Endothelial cell of umbilical vein (primary cell): ENCODE measurements at regions not wholly inside any gene's neighbourhood (a gene's known extent, or its start where the extent isn't known, plus 50 kb on each side); places are given as distances from the start of the nearest gene placed in this dataset.

Source experiments
- BruUV-seq: library from RNA; stranded (reverse); fragments of 400-500 nt; replicated peaks from 2 replicates; lab custom pipeline; 2021; lab: Mats Ljungman, UMichigan
- CTCF ChIA-PET: fragments of 300-600, 350-600 bp; sonication (Branson Sonifier 250); formaldehyde crosslinking; loops from one replicate; lab custom pipeline; 2021; ENCODE audit warnings: antibody characterized with exemption, inconsistent platforms; lab: Charles Lee
- POLR2A ChIA-PET: fragments of 300-600, 350-600 bp; sonication (Branson Sonifier 250); formaldehyde crosslinking; loops from one replicate; lab custom pipeline; 2021; ENCODE audit warnings: antibody characterized with exemption, inconsistent platforms; lab: Charles Lee
- DNase-seq: peaks from one replicate; pipeline ENCODE4 v3.0.0-alpha.2; 2011; ENCODE audit warnings: low read depth, low spot score
- FAIRE-seq: peaks from 2 replicates; lab custom pipeline; 2011; peaks lifted over from hg19 to GRCh38; lab: Jason Lieb, UNC
- H2AFZ ChIP-seq: 2 replicates; pipeline ENCODE4 v1.6.0; 2012; ENCODE audit warnings: low read depth, low read length, control low read depth, inconsistent platforms
- H3K27ac ChIP-seq: 2 replicates; pipeline ENCODE4 v1.5.1; 2011; ENCODE audit warnings: low read depth, mild to moderate bottlenecking, control low read depth, low read length, moderate library complexity; ENCODE audit not compliant: insufficient read depth
- H3K27me3 ChIP-seq, 2 experiments: 2 replicates each; pipeline versions ENCODE4 v1.6.0 to v1.6.1; 2011; ENCODE audit warnings: low read length in 2 of 2, mixed read lengths in 1 of 2; ENCODE audit not compliant: control insufficient read depth in 2 of 2, insufficient read depth in 2 of 2
- H3K36me3 ChIP-seq, 2 experiments: 2 replicates in 1 of 2; 3 replicates in 1 of 2; pipeline ENCODE4 v1.5.1; 2011; ENCODE audit warnings: low read length in 2 of 2, mild to moderate bottlenecking in 1 of 2, moderate library complexity in 1 of 2; ENCODE audit not compliant: control insufficient read depth in 2 of 2, insufficient read depth in 2 of 2; ENCODE audit errors: extremely low read depth in 1 of 2
- H3K4me1 ChIP-seq: 3 replicates; pipeline ENCODE4 v1.5.1; 2011; ENCODE audit warnings: mild to moderate bottlenecking, low read length; ENCODE audit not compliant: control insufficient read depth, insufficient read depth; ENCODE audit errors: extremely low read depth
- H3K4me2 ChIP-seq: 2 replicates; pipeline ENCODE4 v1.6.1; 2011; ENCODE audit warnings: low read length, control low read depth, mixed read lengths; ENCODE audit not compliant: insufficient read depth
- H3K4me3 ChIP-seq, 3 experiments: fragments of 200-600 bp in 1 of 3; sonication (generic), shearing (Covaris generic) in 1 of 3; replicated peaks in 1 of 3; 2 replicates each; pipeline ENCODE4 v1.5.1; 2011 to 2016; ENCODE audit warnings: control low read depth in 3 of 3, low read length in 3 of 3, mild to moderate bottlenecking in 2 of 3, inconsistent platforms in 1 of 3, low read depth in 1 of 3, moderate library complexity in 1 of 3; ENCODE audit not compliant: insufficient read depth in 1 of 3
- H3K79me2 ChIP-seq: 2 replicates; pipeline ENCODE4 v1.6.0; 2012; ENCODE audit warnings: low read length, inconsistent platforms; ENCODE audit not compliant: control insufficient read depth, insufficient read depth
- H3K9ac ChIP-seq: replicated peaks from 2 replicates; pipeline ENCODE3; 2011; ENCODE audit warnings: low read length, control low read depth; ENCODE audit not compliant: insufficient read depth; ENCODE audit errors: extremely low read depth
- H3K9me1 ChIP-seq: replicated peaks from 3 replicates; pipeline ENCODE4 v1.6.0; 2011; ENCODE audit warnings: mild to moderate bottlenecking, low read length; ENCODE audit not compliant: control insufficient read depth, insufficient read depth; ENCODE audit errors: extremely low read depth
- H3K9me3 ChIP-seq: replicated peaks from 2 replicates; pipeline ENCODE4 v1.5.1; 2012; ENCODE audit warnings: low read length, inconsistent platforms; ENCODE audit not compliant: control insufficient read depth, insufficient read depth
- H4K20me1 ChIP-seq: replicated peaks from 2 replicates; pipeline ENCODE3; 2011; ENCODE audit warnings: mild to moderate bottlenecking, low read length; ENCODE audit not compliant: control insufficient read depth, insufficient read depth; ENCODE audit errors: extremely low read depth
- EZH2 ChIP-seq: IDR thresholded peaks from 2 replicates; pipeline ENCODE4 v1.6.1; 2012; ENCODE audit warnings: borderline replicate concordance, low read depth, mild to moderate bottlenecking, moderate library complexity, low read length, inconsistent platforms; ENCODE audit not compliant: severe bottlenecking
- FOS ChIP-seq: IDR thresholded peaks from 2 replicates; pipeline ENCODE4 v1.6.1; 2011; ENCODE audit warnings: mild to moderate bottlenecking, low read length, moderate library complexity, borderline replicate concordance; ENCODE audit not compliant: insufficient read depth
- GATA2 ChIP-seq: IDR thresholded peaks from 2 replicates; pipeline ENCODE4 v1.7.0; 2011; ENCODE audit warnings: low read depth, mild to moderate bottlenecking, moderate library complexity, mixed read lengths, low read length; ENCODE audit not compliant: insufficient read length, insufficient read depth
- JUN ChIP-seq: IDR thresholded peaks from 2 replicates; pipeline ENCODE4 v1.6.1; 2011; ENCODE audit warnings: borderline replicate concordance, low read depth; ENCODE audit not compliant: insufficient read length, insufficient read depth
- MAX ChIP-seq: IDR thresholded peaks from 2 replicates; pipeline ENCODE4 v1.6.1; 2011; ENCODE audit not compliant: insufficient read depth, insufficient read length
- MYC ChIP-seq: IDR thresholded peaks from one replicate; pipeline ENCODE4 v1.6.1; 2011; ENCODE audit warnings: mild to moderate bottlenecking, low read depth, low read length
- POLR2A ChIP-seq: IDR thresholded peaks from 2 replicates; pipeline ENCODE4 v1.6.1; 2012; ENCODE audit warnings: low read depth, mild to moderate bottlenecking, control low read depth, low read length
- POLR2AphosphoS5 ChIP-seq: IDR thresholded peaks from 2 replicates; pipeline ENCODE4 v1.6.1; 2012; ENCODE audit warnings: low read depth, mild to moderate bottlenecking, control low read depth, low read length, moderate library complexity; ENCODE audit not compliant: insufficient read depth
- dilution Hi-C: fragments of 300-500 bp; cut with MboI; formaldehyde crosslinking; loops from one replicate; pipeline ENCODE4 v1.15.0; 2019; ENCODE audit warnings: low sequenced_read_pairs; ENCODE audit not compliant: extremely low pct_ligation_motif_present
- intact Hi-C: fragments of 100-400 bp; cut with micrococcal nuclease; formaldehyde crosslinking; loops from one replicate; pipeline ENCODE4 v1.10.0; 2022
- TF ChIP-seq, protein P1 (sequence below), 2 donors: IDR thresholded peaks; 1 replicate in 1 of 2; 2 replicates in 1 of 2; pipeline ENCODE4 v1.5.1; 2011; ENCODE audit warnings: low read length in 2 of 2, mild to moderate bottlenecking in 2 of 2, moderate library complexity in 2 of 2, control low read depth in 1 of 2, inconsistent platforms in 1 of 2, low read depth in 1 of 2; ENCODE audit not compliant: insufficient read depth in 1 of 2; ENCODE audit errors: extremely low read depth in 1 of 2

DNA sequence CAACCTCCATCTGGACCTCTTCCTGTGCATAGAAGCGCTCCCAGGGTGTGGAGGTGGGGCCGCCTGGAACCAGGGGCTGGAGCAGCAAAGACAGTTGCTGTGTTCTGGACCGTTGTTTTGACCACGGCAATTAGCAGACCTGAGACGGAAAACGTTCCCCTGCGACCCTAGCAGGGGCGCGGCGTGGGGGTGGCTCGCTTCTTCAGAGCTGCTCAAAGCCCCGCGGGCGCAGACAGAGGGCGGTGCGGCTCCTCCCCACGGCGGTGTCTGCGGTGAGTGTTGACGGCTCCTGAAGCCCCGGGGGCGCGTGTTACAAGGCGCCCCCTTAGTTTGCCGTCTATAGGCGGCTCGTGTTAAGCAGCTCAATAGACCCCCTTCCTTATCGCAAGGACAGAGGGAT, 79.2 kb downstream of the TRIML1 start:
- Histone ChIP-seq H3K4me1 (no peaks in the 10 kb centered on the region), H3K27ac (no peak overlapping the region), H3K4me2 (no peak overlapping the region), H3K79me2 (no peaks in the 10 kb centered on the region), H2AFZ (no peak overlapping the region), H3K9me1 (no peaks in the 10 kb centered on the region), H3K4me3 (no peak overlapping the region), H3K27me3 (no peaks in the 10 kb centered on the region), H3K9ac (no peak overlapping the region), H4K20me1 (no peaks in the 10 kb centered on the region), H3K36me3 (no peaks in the 10 kb centered on the region), H3K9me3 (peaks cover 4% of the 10 kb centered on the region)
- dilution Hi-C loops (no loop called here), intact Hi-C loops (no loop called here)
- no peak for FAIRE-seq
- TF ChIP-seq JUN, result no peak
- no peak for TF ChIP-seq FOS
- no peak for TF ChIP-seq MYC
- no peak for TF ChIP-seq GATA2
- no peak for TF ChIP-seq MAX
- TF ChIP-seq POLR2AphosphoS5, result no peak
- TF ChIP-seq EZH2, result no peak
- TF ChIP-seq, protein P1, sequence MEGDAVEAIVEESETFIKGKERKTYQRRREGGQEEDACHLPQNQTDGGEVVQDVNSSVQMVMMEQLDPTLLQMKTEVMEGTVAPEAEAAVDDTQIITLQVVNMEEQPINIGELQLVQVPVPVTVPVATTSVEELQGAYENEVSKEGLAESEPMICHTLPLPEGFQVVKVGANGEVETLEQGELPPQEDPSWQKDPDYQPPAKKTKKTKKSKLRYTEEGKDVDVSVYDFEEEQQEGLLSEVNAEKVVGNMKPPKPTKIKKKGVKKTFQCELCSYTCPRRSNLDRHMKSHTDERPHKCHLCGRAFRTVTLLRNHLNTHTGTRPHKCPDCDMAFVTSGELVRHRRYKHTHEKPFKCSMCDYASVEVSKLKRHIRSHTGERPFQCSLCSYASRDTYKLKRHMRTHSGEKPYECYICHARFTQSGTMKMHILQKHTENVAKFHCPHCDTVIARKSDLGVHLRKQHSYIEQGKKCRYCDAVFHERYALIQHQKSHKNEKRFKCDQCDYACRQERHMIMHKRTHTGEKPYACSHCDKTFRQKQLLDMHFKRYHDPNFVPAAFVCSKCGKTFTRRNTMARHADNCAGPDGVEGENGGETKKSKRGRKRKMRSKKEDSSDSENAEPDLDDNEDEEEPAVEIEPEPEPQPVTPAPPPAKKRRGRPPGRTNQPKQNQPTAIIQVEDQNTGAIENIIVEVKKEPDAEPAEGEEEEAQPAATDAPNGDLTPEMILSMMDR (IDR thresholded peaks at IDR 0.05; ENCODE audit: extremely low read depth in 1 of 2, insufficient read depth in 1 of 2, low read depth in 1 of 2, low read length in 2 of 2), result no peak
- TF ChIP-seq POLR2A, result no peak
- POLR2A ChIA-PET, result no interaction called here
- CTCF ChIA-PET, result no interaction called here
- BruUV-seq, result no TSS peak
- no peak for DNase-seq
